ENCODE measurements at regions not wholly inside any gene's neighbourhood (a gene's known extent, or its start where the extent isn't known, plus 50 kb on each side); places are given as distances from the start of the nearest gene placed in this dataset.
A peak's percentile ranks its signal among the peaks of the same experiment; 100 is the strongest.

- TF ChIP-seq TP53 (CRISPR knock-in tag; conservative IDR thresholded peaks at IDR 0.05) (no peak), ZNF180 (CRISPR knock-in tag; IDR thresholded peaks at IDR 0.05; ENCODE audit: borderline replicate concordance, low read depth) (no peak), ZFP36L1 (CRISPR knock-in tag; IDR thresholded peaks at IDR 0.05) (no peak), ZNF124 (CRISPR knock-in tag; IDR thresholded peaks at IDR 0.05) (no peak), ZNF432 (CRISPR knock-in tag; IDR thresholded peaks at IDR 0.05; ENCODE audit: borderline replicate concordance) (no peak), ZBTB38 (CRISPR knock-in tag; IDR thresholded peaks at IDR 0.05) (peak; percentile 80; the same call in 1 of the 2 replicates), NKX3-1 (CRISPR knock-in tag; IDR thresholded peaks at IDR 0.05) (no peak), ZNF598 (CRISPR knock-in tag; IDR thresholded peaks at IDR 0.05; ENCODE audit: borderline replicate concordance) (no peak), RARG (CRISPR knock-in tag; IDR thresholded peaks at IDR 0.05; ENCODE audit: low read depth) (no peak), ZNF235 (CRISPR knock-in tag; IDR thresholded peaks at IDR 0.05; ENCODE audit: borderline replicate concordance) (no peak), YEATS4 (CRISPR knock-in tag; IDR thresholded peaks at IDR 0.05; ENCODE audit: borderline replicate concordance) (no peak), SP4 (CRISPR knock-in tag; IDR thresholded peaks at IDR 0.05) (0 out of 2 replicates have a peak, but pooled peaks have one; percentile 45), ZNF674 (CRISPR knock-in tag; IDR thresholded peaks at IDR 0.05; ENCODE audit: low read depth) (no peak), PHF21A (CRISPR knock-in tag; IDR thresholded peaks at IDR 0.05) (0 out of 2 replicates have a peak, but pooled peaks have one; percentile 36), ZBTB3 (CRISPR knock-in tag; IDR thresholded peaks at IDR 0.05; ENCODE audit: borderline replicate concordance, low read depth) (no peak), MEF2D (CRISPR knock-in tag; IDR thresholded peaks at IDR 0.05) (no peak), KMT2A (CRISPR knock-in tag; IDR thresholded peaks at IDR 0.05) (no peak), TRAFD1 (CRISPR knock-in tag; IDR thresholded peaks at IDR 0.05; ENCODE audit: borderline replicate concordance) (no peak), ZNF256 (CRISPR knock-in tag; conservative IDR thresholded peaks at IDR 0.05) (no peak), FOXK1 (CRISPR knock-in tag; IDR thresholded peaks at IDR 0.05; ENCODE audit: borderline replicate concordance, low read depth) (no peak)
- TF ChIP-seq, protein P1, sequence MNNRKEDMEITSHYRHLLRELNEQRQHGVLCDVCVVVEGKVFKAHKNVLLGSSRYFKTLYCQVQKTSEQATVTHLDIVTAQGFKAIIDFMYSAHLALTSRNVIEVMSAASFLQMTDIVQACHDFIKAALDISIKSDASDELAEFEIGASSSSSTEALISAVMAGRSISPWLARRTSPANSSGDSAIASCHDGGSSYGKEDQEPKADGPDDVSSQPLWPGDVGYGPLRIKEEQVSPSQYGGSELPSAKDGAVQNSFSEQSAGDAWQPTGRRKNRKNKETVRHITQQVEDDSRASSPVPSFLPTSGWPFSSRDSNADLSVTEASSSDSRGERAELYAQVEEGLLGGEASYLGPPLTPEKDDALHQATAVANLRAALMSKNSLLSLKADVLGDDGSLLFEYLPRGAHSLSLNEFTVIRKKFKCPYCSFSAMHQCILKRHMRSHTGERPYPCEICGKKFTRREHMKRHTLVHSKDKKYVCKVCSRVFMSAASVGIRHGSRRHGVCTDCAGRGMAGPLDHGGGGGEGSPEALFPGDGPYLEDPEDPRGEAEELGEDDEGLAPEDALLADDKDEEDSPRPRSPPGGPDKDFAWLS (CRISPR knock-in tag; IDR thresholded peaks at IDR 0.05; ENCODE audit: borderline replicate concordance), result no peak
- TF ChIP-seq, protein P2, sequence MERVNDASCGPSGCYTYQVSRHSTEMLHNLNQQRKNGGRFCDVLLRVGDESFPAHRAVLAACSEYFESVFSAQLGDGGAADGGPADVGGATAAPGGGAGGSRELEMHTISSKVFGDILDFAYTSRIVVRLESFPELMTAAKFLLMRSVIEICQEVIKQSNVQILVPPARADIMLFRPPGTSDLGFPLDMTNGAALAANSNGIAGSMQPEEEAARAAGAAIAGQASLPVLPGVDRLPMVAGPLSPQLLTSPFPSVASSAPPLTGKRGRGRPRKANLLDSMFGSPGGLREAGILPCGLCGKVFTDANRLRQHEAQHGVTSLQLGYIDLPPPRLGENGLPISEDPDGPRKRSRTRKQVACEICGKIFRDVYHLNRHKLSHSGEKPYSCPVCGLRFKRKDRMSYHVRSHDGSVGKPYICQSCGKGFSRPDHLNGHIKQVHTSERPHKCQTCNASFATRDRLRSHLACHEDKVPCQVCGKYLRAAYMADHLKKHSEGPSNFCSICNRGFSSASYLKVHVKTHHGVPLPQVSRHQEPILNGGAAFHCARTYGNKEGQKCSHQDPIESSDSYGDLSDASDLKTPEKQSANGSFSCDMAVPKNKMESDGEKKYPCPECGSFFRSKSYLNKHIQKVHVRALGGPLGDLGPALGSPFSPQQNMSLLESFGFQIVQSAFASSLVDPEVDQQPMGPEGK (CRISPR knock-in tag; IDR thresholded peaks at IDR 0.05), result 0 out of 2 replicates have a peak, but pooled peaks have one; percentile 27
- TF ChIP-seq, protein P3, sequence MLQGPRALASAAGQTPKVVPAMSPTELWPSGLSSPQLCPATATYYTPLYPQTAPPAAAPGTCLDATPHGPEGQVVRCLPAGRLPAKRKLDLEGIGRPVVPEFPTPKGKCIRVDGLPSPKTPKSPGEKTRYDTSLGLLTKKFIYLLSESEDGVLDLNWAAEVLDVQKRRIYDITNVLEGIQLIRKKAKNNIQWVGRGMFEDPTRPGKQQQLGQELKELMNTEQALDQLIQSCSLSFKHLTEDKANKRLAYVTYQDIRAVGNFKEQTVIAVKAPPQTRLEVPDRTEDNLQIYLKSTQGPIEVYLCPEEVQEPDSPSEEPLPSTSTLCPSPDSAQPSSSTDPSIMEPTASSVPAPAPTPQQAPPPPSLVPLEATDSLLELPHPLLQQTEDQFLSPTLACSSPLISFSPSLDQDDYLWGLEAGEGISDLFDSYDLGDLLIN (CRISPR knock-in tag; IDR thresholded peaks at IDR 0.05; ENCODE audit: borderline replicate concordance), result no peak
Observed at GRCh38 chr20:22502731-22503191, 81.6 kb downstream of the FOXA2 start (continued).

Data from HepG2 (cell line).